Activated naive CD8-positive, alpha-beta T cell treated with anti-CD3 and anti-CD28 coated beads, Interleukin-2, amount 50 U/mL, for 24 hours (primary cell): ENCODE measurements at regions not wholly inside any gene's neighbourhood (a gene's known extent, or its start where the extent isn't known, plus 50 kb on each side); places are given as distances from the start of the nearest gene placed in this dataset.
"Not testable (repeated sequence)": the region's sequence is repeated elsewhere in the genome, so short reads cannot be mapped to it uniquely, and the experiment has no call there.

Experiments used
- ATAC-seq: fragments of 150-1000 bp; cut with Tn5 transposase; one replicate; pipeline ENCODE4 v1.10.0; 2021
- DNase-seq: peaks from one replicate; pipeline ENCODE4 v3.0.0; 2021
- H3K27ac Mint-ChIP-seq: one replicate; pipeline ENCODE4 v1.8.0; 2021; ENCODE audit warnings: mild to moderate bottlenecking, mixed read lengths
- H3K27me3 Mint-ChIP-seq: one replicate; pipeline ENCODE4 v1.8.0; 2021; ENCODE audit warnings: mixed read lengths
- H3K36me3 Mint-ChIP-seq: one replicate; pipeline ENCODE4 v1.8.0; 2021; ENCODE audit warnings: low read depth, mixed read lengths
- H3K4me1 Mint-ChIP-seq: one replicate; pipeline ENCODE4 v1.8.0; 2021; ENCODE audit warnings: mixed read lengths
- H3K4me3 Mint-ChIP-seq: one replicate; pipeline ENCODE4 v1.8.0; 2021; ENCODE audit warnings: mild to moderate bottlenecking, moderate library complexity, mixed read lengths
- H3K9me3 Mint-ChIP-seq: one replicate; pipeline ENCODE4 v1.8.0; 2021; ENCODE audit warnings: mixed read lengths

DNA sequence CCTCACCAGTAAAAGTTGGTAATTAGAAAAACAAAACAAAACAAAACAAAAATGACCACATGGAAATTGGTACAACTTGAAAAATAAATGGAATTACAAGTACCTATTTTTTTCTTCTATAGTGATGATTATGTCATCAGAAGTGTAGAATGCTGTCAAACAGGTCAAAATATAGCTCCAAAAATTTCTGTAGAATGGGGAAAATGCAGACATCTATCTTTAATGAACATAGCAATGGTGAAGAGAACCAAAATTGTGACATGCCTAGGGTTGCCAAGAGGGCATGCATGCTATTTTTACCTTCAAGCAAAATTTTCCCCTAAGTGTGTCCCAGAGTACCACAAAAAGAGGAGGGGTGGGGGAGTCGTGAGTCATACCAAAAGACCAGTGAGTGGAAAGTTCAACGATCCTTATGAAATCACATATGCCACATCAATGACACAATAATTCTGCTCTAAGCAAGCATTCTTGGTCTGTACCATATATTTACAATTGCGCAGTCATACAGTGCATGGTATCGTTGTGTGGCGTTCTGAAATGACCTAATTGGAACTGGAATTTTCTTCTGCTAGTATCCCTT, 1436.4 kb downstream of the SUCLG1 start:
- Mint-ChIP-seq H3K27ac (no peak overlapping the region), H3K4me1 (no peaks in the 10 kb centered on the region), H3K27me3 (no peaks in the 10 kb centered on the region), H3K36me3 (no peaks in the 10 kb centered on the region), H3K9me3 (peaks cover 14% of the 10 kb centered on the region), H3K4me3 (no peak overlapping the region)
- DNase-seq (no peak), ATAC-seq (no peak)

- ATAC-seq (no peak), DNase-seq (no peak)
- Mint-ChIP-seq H3K27me3 (no peaks in the 10 kb centered on the region), H3K27ac (no peak overlapping the region), H3K4me1 (no peaks in the 10 kb centered on the region), H3K4me3 (no peak overlapping the region), H3K36me3 (no peaks in the 10 kb centered on the region), H3K9me3 (peaks cover 8% of the 10 kb centered on the region)
These were observed 1441.6 kb downstream of the SUCLG1 start for GRCh38 chr2:83017366-83018090.

DNA sequence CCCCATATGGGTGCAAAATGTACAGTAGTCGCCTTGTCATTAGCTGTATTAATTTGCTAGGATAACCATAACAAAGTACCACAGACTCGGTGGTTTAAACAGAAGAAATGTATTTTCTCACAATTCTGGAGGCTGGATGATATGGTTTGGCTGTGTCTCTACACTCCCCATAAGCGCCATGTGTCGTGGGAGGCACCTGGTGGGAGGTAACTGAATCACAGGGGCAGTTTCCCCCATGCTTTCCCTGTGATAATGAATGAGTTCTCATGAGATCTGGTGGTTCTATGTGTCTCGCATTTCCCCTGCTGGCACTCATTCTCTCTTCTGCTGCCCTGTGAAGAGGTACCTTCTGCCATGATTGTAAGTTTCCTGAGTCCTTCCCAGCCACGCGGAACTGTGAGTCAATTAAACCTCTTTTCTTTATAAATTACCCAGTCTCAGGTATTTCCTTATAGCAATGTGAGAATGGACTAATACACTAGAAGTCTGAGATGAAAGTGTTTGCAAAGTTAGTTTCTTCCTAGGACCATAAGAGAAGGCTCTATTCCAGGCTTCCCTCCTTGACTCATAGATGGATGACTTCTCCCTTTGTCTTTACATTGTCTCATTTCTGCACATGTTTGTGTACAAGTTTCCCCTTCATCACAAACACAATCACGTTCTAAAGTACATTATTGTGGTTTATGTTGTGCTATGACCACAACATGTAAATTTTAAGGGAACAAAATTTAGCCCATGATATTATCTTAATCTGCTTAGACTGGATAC, 1442.6 kb downstream of the SUCLG1 start:
- no peaks in the 10 kb centered on the region for H3K4me1 Mint-ChIP-seq
- H3K4me3 Mint-ChIP-seq: no peak overlapping the region
- ATAC-seq (no peak), DNase-seq (no peak)
- H3K27me3 Mint-ChIP-seq: no peaks in the 10 kb centered on the region
- H3K36me3 Mint-ChIP-seq: no peaks in the 10 kb centered on the region
- H3K27ac Mint-ChIP-seq: no peak overlapping the region
- H3K9me3 Mint-ChIP-seq: peaks cover 8% of the 10 kb centered on the region

DNA sequence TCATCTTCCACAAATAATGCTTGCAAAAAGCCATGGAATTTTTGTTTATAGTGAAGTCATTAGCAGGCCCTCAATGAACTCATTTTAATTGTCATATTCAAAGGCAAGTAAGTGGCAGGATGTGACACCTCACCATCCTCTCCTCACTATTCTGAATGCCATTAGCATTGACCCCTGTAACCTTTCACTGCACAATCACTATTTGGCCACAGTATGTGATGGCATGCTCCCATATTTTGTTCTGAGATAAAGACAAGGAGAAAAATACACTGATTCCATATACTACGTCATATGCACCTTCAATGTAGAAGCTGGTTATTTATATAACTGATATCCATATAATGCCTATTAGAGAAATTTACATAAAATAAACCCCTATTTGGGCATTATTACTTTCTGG, 1443.2 kb downstream of the SUCLG1 start:
- no peak overlapping the region for H3K4me3 Mint-ChIP-seq
- no peak overlapping the region for H3K27ac Mint-ChIP-seq
- ATAC-seq: no peak

DNA sequence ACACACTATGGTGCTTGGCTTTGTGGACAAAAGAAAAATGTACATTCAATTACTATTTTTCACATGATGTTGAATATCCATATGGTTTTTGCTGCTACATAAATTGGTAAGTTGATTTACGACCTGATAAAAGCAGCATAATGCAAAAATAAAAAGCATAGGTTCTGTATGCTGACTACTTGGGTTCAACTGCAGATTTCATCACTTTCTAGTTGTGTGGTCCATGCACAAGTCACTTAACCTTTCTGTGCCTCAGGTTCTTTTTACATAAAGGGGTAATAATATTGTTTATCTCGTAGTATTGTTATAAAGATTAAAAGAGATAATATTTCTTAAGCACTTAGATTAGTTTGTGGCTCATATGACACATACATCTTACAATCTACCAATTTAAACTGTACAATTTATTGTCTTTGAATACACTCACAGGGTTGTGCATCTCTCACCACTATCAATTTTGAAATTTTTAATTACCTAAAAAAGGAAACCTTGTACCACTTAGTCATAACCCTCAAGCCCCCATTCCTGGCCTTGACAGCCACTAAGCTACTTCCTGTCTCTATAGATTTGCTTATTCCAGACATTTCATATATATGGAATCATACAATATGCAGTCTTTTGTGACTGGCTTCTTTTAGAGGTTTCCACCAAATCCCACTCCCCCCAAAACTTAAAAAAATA, 1443.9 kb downstream of the SUCLG1 start:
- H3K27me3 Mint-ChIP-seq: no peaks in the 10 kb centered on the region
- no peaks in the 10 kb centered on the region for H3K4me1 Mint-ChIP-seq
- ATAC-seq (no peak), DNase-seq (no peak)
- no peaks in the 10 kb centered on the region for H3K36me3 Mint-ChIP-seq
- no peak overlapping the region for H3K4me3 Mint-ChIP-seq
- H3K27ac Mint-ChIP-seq: no peak overlapping the region
- H3K9me3 Mint-ChIP-seq: peaks cover 10% of the 10 kb centered on the region

More for the DNA sequence above, 1443.2 kb downstream of the SUCLG1 start:
- Mint-ChIP-seq H3K9me3 (peaks cover 10% of the 10 kb centered on the region), H3K27me3 (no peaks in the 10 kb centered on the region), H3K4me1 (no peaks in the 10 kb centered on the region), H3K36me3 (no peaks in the 10 kb centered on the region)
- DNase-seq: no peak

GRCh38 chr2:83014462-83014861, 1444.6 kb downstream of the SUCLG1 start:
- DNase-seq (no peak), ATAC-seq (no peak)
- Mint-ChIP-seq H3K9me3 (peaks cover 10% of the 10 kb centered on the region), H3K36me3 (no peaks in the 10 kb centered on the region), H3K27me3 (no peaks in the 10 kb centered on the region), H3K4me3 (no peak overlapping the region), H3K27ac (no peak overlapping the region), H3K4me1 (no peaks in the 10 kb centered on the region)

DNA sequence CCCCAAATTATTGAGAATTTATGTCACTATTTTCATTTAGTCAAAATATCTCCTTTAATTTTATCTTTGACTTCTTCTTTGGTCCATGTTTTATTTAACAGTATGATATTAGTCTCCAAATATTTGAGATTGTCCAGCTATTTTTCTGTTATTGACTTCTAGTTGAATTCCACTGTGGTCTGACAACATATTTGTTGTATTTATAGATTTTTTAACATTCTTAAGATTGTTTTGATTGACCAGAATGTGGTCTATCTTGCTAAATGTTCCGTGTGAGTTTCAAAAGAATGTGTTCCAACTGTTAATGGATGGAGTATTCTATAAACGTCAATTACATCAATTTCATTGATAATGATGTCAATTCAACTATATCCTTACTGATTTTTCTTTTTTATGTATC, 1452.1 kb downstream of the SUCLG1 start:
- H3K36me3 Mint-ChIP-seq: no peaks in the 10 kb centered on the region
- ATAC-seq: no peak
- H3K9me3 Mint-ChIP-seq: peaks cover 6% of the 10 kb centered on the region

DNA sequence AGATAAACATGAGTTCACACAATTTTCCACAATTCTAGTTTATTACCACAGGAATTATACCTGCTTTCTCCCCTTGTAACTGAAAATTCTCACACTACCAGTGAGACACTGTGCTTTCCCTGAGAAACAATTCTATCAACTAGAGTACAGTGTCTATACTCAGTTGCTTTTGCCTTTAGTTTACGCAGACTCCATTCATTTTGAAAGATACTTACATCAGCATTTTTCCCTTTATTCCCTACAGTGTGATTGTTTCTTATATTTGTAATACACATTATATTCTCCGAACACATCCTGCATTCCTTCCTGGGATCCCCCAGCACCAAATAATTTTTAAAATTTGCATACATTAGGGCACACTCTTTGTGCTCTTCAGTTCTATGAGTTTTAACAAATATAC, 1455.5 kb downstream of the SUCLG1 start:
- no peaks in the 10 kb centered on the region for H3K4me1 Mint-ChIP-seq
- no peak for ATAC-seq
- H3K4me3 Mint-ChIP-seq: no peak overlapping the region

More for the DNA sequence above, 1452.1 kb downstream of the SUCLG1 start:
- H3K4me1 Mint-ChIP-seq: no peaks in the 10 kb centered on the region
- H3K27ac Mint-ChIP-seq: no peak overlapping the region
- H3K4me3 Mint-ChIP-seq: no peak overlapping the region
- no peak for DNase-seq
- no peaks in the 10 kb centered on the region for H3K27me3 Mint-ChIP-seq

DNA sequence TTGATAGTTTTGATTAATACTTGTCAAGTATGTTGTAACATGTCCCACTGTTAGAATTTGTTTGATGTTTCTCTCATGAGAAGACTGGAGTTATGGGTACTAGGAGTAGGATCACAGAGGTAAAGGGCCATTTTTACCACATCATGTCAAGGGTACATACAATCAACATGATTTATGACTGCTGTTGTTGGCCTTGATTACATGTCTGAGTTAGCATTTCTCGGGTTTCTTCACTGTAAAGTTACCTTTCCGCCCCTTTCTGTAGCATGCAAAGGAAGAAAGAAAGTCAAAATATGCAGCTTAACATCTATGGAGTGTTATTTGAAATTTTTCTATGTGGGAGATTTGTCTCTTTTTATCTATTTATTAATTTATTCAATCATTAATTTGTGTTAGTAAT, 1456.4 kb downstream of the SUCLG1 start:
- Mint-ChIP-seq H3K4me3 (no peak overlapping the region), H3K27me3 (no peaks in the 10 kb centered on the region), H3K9me3 (no peaks in the 10 kb centered on the region), H3K4me1 (no peaks in the 10 kb centered on the region), H3K27ac (no peak overlapping the region), H3K36me3 (no peaks in the 10 kb centered on the region)
- ATAC-seq (no peak), DNase-seq (no peak)

More for the DNA sequence above, 1455.5 kb downstream of the SUCLG1 start:
- no peaks in the 10 kb centered on the region for H3K27me3 Mint-ChIP-seq
- DNase-seq: no peak
- H3K36me3 Mint-ChIP-seq: no peaks in the 10 kb centered on the region
- no peak overlapping the region for H3K27ac Mint-ChIP-seq
- H3K9me3 Mint-ChIP-seq: no peaks in the 10 kb centered on the region

DNA sequence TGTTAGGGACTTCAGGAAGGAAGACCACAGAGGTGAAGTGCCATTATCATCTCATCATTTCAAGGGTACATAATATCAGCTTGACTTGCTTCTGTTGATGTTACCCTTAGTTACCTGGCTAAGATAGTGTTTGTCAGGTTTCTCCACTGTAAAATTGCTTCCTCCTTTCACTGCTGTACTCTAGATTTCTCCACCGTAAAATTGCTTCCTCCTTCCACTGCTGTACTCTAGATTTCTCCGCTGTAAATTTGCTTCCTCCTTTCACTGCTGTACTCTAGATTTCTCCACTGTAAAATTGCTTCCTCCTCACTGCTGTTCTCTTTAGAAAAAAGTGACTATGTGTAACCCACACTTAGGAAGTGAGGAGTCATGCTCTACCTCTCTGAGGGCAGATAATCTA, 1460.3 kb downstream of the SUCLG1 start:
- H3K36me3 Mint-ChIP-seq: no peaks in the 10 kb centered on the region
- H3K27ac Mint-ChIP-seq: no peak overlapping the region
- no peak for DNase-seq
- H3K27me3 Mint-ChIP-seq: no peaks in the 10 kb centered on the region
- ATAC-seq: no peak
- no peaks in the 10 kb centered on the region for H3K9me3 Mint-ChIP-seq
- H3K4me3 Mint-ChIP-seq: no peak overlapping the region
- H3K4me1 Mint-ChIP-seq: no peaks in the 10 kb centered on the region

DNA sequence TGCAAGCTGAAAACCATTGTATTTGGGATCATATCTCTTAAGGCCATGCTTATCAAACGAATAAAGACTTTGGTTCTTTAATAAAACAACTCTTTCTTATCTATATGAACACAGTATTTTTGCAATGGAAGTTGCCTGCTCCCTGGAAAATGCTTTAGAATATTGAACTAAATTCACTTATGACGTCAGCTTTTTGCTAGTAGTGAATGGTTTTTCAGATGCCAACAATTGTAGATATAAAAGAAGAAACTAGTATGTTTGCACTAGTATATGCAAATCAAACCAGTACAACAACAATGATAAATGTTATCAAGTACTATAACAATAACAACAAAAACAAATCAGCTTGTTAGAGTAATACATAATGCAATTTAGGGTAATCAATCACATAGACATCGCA, 1462.9 kb downstream of the SUCLG1 start:
- H3K4me3 Mint-ChIP-seq: no peak overlapping the region
- no peaks in the 10 kb centered on the region for H3K4me1 Mint-ChIP-seq
- H3K27me3 Mint-ChIP-seq: no peaks in the 10 kb centered on the region
- no peak overlapping the region for H3K27ac Mint-ChIP-seq
- H3K9me3 Mint-ChIP-seq: peaks cover 4% of the 10 kb centered on the region
- no peaks in the 10 kb centered on the region for H3K36me3 Mint-ChIP-seq
- DNase-seq (no peak), ATAC-seq (no peak)

DNA sequence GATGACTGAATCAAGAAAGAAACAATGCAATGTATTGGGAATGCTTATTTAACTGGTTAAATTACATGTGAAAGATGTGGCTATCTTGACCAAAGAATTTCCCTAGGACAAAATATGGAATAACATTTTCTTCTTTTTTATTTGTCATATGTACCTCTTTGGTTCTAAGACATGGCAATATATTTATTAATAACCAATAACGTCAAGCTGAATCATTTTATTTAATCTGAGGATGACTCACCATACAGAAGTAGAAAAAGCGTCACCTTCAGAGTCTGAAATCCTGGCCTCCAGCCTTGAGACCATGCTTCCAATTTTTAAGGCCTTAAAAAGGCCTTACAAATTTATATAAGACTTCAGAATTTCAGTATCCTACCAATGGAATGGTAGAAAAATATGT, 1464.9 kb downstream of the SUCLG1 start:
- ATAC-seq (no peak), DNase-seq (no peak)
- Mint-ChIP-seq H3K4me1 (no peaks in the 10 kb centered on the region), H3K4me3 (no peak overlapping the region), H3K36me3 (no peaks in the 10 kb centered on the region), H3K27ac (no peak overlapping the region), H3K27me3 (no peaks in the 10 kb centered on the region), H3K9me3 (peaks cover 11% of the 10 kb centered on the region)

GRCh38 chr2:82993609-82994008, 1465.5 kb downstream of the SUCLG1 start:
- Mint-ChIP-seq H3K4me3 (no peak overlapping the region), H3K36me3 (no peaks in the 10 kb centered on the region), H3K27me3 (no peaks in the 10 kb centered on the region), H3K4me1 (no peaks in the 10 kb centered on the region), H3K27ac (no peak overlapping the region), H3K9me3 (peaks cover 11% of the 10 kb centered on the region)
- no peak for ATAC-seq
- DNase-seq: no peak

GRCh38 chr2:82992968-82993367, 1466.1 kb downstream of the SUCLG1 start:
- Mint-ChIP-seq H3K4me3 (no peak overlapping the region), H3K4me1 (no peaks in the 10 kb centered on the region), H3K36me3 (no peaks in the 10 kb centered on the region), H3K27me3 (no peaks in the 10 kb centered on the region), H3K27ac (no peak overlapping the region), H3K9me3 (peaks cover 11% of the 10 kb centered on the region)
- DNase-seq: no peak
- ATAC-seq: no peak

DNA sequence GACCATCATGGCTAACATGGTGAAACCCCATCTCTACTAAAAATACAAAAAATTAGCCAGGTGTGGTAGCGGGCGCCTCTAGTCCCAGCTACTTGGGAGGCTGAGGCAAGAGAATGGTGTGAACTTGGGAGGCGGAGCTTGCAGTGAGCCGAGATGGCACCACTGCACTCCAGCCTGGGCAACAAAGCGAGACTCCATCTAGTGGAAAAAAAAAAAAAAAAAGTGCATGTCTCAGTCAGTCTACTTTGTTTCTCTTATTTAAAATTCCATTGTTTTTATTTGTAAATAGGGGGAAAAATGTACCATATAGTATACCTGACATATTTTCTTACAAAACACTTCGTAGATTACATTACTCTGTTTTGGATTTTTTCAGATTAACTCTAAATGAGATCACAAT, 1471.4 kb downstream of the SUCLG1 start:
- not testable (repeated sequence) for H3K4me3 Mint-ChIP-seq, H3K27me3 Mint-ChIP-seq, H3K36me3 Mint-ChIP-seq, DNase-seq, H3K27ac Mint-ChIP-seq, H3K4me1 Mint-ChIP-seq, ATAC-seq
- H3K9me3 Mint-ChIP-seq: peaks cover 12% of the 10 kb centered on the region
